ENCODE measurements at regions not wholly inside any gene's neighbourhood (a gene's known extent, or its start where the extent isn't known, plus 50 kb on each side); places are given as distances from the start of the nearest gene placed in this dataset.

DNA sequence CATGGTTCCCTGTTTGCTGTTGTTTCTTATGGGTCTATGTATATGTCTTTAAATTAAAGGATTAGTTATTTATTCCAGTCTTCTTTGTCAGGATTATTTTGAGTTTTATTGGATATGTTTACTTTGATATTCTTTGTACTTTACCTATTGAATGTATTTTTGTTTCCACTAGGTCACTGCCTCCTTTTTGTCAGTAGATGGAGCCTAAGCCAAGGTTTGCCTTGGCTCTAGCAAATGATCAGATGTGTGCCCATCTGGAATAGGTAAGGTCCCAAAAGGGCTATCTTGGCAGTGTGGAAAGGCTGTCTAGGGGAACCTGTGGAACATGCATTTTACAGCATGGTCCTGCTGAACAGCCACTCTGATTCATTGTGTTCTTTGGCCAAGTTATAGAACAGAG lies 337.3 kb upstream of the GHITM start:
- no peak for FAIRE-seq

DNA sequence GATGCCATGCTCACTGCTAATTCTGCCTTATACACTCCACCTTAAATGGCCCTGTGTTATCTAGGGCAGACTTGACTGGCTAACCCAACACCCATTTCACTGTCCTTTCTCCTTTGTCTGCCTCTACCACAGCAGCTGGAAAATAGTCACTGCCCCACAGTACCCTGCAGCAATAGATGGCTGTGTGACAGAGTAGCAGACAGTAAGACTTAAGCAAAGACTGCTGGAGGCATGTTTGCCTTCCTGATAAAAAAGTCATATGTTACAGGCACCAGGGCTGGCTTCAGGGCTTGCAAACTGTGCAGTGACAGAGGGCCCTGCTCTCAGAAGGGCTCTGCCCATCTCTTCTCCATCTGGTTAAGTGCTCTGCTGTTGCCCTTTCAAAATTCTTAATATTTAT lies 332.6 kb upstream of the GHITM start:
- no peak for FAIRE-seq

DNA sequence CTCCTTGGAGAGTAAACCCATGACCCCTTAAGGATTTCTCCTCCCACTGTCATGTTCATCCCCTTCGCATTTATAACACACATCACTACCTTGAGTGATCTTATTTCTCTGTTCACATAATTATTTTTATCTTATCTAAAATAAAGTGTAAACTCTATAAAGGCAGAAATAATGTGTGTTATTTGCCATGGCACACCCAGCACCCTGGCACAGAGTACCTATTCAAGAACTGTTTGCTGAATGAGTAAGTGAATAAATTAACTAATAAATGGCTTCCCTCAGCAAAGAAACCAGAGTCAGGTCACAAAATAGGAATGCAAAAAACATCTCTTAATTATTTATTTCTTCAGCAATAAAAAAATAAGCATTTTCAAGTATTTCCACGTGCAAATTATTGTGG lies 330.3 kb upstream of the GHITM start:
- FAIRE-seq: no peak

DNA sequence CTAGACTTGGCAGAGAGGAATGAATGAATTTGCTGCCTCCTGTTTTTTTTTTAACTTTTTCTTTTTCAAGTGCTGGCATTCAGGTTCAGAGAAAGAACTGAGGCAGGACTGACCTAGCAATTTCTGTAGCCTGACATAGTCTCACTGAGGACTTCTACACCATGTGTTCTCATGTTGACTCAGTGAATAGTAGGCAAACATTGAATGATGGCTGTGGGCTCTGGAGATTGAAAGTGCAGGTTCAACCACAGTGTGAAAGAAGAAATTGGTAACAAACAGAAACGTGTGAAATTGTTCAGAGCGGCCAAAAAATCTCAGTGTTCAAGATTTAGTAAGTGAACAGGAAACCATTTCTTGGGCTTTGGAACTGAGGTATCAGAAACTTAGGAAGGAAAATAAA lies 322.4 kb upstream of the GHITM start:
- no peak for FAIRE-seq

DNA sequence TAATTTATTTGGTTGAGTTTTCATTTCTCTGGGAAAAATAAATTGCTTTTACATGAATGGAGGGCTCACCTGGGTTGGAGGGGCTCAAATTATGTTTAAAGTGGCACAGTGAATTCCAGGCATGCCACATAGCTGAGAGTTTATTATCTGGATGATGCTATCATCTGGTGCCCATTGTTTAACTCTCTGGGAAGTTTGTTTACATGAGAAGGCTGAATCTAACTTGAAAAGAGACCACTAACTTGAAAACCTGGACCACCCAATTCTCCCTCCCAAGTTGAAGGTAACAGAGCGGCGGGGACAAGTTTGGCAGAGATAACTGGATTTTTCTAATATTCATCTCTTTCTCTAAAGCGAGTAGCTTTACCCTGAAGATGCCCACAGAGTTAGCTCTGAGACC lies 321.5 kb upstream of the GHITM start:
- FAIRE-seq: no peak

DNA sequence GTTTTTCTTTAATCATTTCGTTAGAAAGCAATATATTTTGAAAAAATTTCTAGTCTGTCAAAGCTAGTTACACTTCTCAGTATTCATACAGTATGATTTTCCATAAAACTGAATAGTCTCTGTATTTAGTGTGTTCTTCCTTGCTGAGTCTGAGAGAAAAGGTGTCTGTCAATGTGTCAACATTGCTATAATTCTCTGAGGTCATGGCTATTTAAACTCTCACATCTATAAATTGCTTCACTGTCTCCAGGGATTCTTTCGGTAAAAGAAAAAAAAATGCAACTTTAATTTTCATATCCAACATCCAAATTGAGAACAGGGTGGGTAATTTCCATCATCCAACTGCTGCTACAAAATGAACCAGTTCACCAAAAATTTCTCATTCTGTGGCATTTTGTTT lies 319.7 kb upstream of the GHITM start:
- no peak for FAIRE-seq

DNA sequence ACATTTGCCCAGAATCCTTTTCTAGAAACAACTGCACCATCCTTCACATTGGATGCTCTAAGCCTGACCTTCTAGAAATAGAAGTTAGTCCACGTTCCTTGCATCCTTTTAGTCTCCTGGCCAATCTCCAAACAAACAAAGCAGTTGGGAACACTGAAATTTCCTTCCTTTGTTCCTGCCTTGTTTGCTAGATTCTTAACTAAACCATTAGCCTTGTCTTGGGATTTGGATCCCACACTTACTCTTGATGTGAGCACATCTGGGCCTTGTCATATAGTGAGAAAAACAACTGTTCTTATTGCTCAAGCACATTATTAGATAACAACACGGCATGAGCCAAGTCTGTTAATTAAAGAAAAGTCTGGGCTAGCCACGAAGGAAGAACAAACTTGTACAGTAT lies 319.3 kb upstream of the GHITM start:
- no peak for FAIRE-seq

DNA sequence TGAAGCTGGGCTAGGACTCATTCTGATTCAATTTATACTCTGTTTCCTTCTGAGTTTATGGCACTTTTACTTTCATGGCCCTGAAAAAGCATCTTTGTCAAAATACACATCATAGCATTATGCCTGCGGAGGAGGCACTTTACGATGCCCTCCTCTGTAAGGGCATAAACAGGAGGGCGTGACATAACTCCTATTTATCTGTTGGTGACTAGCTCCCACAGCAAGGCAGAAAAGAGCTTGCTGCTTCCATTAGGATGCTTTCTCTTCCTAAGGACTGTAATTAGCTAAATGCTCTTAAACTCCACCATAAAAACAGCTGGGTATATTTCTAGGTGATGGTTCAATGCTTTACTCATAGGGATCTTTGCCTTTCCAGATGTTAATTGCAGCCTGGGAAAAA lies 315.2 kb upstream of the GHITM start:
- FAIRE-seq: no peak

DNA sequence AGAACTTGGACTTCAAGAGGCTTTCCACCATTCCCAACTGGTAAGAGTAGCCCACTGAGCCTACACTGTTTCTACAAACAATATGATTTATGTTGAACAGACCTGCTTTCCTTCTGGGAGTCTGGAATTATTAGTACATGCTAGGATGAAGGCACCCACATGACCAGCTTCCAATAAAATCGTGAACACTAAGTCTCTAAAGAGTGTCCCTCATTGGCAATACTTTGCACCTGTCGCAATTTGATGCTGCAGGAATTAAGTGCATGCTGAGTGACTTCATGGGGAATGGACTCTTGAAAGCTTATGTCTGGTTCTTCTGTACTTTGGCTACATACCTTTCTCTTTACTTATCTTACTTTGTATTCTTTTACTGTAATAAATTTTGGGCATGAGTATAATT lies 305.2 kb upstream of the GHITM start:
- FAIRE-seq: no peak

DNA sequence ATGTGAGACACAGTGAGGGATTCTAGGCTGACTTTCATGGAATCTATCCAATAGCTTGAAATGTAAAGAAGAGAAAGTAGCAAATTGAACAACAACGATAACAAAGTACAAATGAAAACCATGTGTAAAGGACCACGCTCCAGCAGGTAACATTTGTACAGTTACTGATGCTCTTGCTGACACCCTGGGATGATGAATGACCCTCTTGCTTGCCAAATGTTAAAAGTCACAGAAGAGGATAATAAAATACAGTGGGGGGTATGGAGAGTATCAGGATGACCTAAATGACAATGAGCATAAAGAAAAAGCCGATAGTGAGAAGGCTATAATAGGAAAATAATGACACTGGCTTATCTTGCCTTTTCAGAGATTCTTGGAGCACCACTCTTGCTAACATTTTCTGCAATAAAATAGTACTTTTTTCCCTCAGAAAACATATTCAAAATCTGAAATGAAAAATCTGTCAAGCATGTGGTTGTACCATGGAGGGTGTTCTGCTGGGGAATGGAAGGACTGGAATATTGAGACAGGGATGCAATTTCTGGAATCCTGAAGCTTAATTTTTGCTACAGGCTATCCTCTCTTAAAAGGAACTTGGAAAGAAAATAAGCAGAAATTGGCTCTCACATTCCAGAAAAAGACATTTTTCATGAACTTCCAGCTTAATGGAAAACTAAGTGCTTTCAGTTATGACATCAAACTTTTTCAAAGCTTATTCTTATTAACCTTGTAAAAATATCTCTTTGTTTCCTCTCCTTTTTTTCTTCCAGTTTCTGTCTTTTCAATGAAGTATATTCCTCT lies 303.2 kb upstream of the GHITM start:
- no peak for FAIRE-seq

DNA sequence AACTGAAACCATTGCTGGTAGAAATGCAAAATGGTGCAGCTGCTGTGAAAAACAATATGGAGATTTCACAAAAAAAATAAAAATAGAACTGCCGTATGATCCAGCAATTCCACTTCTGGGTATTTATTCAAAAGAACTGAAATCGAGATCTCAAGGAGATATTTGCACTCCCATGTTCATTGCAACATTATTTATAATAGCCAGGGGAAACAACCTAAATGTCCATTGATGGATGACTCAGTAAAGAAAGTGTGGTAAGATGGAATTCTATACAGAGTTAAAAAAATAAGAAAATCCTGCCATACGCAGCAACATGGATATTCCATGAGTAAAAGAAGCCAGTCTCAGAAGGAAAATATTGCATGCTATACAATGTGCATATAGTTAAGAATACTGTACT lies 290.6 kb upstream of the GHITM start:
- no peak for FAIRE-seq

DNA sequence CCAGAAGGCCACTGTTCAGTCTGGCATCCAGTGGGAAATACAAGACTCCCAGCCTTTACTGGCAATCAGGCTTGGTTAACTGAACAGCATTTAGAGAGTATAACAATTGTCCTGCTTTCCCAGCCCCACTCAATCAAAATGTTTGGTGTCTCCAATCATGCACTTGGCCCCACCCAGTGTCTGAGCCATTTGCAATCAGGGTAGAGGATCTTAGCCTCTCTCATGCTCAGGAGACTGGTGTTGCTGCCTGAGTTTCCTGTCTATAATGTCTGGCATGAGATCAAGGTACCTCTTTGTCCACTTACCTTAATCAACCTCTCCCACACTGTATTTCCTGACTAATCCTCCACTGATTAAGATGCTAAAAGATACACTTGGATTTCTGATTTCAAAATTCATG lies 290.2 kb upstream of the GHITM start:
- FAIRE-seq: no peak

DNA sequence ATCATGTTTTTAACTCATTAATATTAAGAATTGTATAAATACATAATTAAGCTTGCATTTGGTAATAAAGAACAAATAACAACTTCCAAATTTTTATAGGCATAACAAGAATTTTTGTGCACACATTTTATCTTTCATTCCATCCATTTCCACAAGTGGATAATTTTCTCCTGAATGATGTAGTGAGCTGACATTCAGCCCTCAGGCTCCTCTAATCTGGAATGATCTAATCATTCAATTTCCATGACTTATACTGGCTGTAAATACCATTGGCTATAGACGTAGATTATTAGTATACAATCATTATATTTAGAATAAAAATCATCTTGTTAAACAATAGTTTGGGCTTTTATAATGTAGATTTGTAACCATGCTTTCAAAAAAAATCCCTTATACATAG lies 287.2 kb upstream of the GHITM start:
- FAIRE-seq: no peak

DNA sequence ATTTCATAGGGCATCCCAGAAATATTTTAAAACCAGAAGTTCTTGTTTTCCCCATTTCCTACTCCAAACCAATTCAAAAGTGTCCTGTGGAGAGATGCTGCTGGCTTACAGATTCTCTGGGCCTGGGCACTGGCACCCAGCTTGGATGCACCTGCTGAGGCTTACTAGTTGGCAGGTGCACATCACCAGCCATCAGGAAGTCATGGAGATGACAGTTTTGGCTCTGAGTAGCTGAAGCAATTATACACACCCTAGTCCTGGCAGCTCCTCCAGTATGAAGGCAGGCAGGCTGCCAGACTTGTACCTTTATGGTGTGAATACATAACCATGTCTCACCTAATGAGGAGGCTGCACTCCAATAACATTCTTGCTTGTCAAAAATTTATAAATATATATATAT lies 276.6 kb upstream of the GHITM start:
- FAIRE-seq: no peak

DNA sequence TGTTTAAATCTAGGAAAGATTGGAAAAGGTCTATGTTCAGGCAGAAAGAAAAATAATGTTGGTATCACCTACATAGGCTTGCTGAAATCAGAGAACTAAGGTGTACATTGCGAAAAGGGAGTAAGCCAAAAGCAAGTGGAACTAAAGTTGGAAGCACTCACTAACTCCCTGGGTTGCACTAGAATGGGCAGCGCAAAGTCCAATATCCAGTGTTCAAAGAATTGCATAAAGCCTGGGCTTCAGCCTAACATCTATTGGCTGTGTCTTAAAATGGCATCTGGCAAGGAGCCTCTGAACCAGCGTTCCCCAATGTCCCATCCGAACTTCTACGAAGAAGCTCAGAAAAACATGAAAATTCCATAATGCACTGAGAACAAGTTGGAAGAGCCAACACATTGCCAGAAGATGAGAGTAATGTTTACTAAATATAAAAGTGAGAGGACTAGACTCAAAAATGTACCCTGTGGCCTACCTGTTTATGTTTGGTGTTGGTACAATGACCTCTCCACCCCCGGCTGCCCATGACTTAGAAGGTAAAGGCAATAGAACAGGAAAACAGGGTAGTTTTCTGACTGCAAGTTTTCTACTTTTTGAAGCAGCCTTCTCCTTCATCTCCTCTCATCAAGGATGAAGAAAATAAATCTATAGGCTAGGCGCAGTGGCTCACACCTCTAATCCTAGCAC lies 275.9 kb upstream of the GHITM start:
- no peak for FAIRE-seq

DNA sequence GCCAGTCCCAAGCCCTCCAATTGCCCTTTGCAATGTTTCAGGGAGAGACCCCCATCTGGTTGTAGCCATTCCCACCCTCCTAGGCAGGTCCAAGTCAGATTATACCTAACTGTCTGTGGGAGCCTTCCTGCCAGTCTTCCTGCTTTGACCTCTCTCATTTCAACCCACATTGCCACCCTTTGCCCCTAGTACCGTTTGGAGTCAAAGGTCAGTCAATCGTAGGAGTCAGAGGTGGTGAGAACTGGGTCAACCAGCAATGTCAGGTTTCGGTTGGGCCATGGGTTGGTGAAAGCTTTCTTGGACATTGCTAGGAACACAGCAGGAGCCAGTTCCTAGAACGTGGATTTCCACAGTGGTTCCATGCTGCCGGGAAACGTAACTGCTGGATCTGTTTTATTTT lies 269.4 kb upstream of the GHITM start:
- FAIRE-seq: no peak

DNA sequence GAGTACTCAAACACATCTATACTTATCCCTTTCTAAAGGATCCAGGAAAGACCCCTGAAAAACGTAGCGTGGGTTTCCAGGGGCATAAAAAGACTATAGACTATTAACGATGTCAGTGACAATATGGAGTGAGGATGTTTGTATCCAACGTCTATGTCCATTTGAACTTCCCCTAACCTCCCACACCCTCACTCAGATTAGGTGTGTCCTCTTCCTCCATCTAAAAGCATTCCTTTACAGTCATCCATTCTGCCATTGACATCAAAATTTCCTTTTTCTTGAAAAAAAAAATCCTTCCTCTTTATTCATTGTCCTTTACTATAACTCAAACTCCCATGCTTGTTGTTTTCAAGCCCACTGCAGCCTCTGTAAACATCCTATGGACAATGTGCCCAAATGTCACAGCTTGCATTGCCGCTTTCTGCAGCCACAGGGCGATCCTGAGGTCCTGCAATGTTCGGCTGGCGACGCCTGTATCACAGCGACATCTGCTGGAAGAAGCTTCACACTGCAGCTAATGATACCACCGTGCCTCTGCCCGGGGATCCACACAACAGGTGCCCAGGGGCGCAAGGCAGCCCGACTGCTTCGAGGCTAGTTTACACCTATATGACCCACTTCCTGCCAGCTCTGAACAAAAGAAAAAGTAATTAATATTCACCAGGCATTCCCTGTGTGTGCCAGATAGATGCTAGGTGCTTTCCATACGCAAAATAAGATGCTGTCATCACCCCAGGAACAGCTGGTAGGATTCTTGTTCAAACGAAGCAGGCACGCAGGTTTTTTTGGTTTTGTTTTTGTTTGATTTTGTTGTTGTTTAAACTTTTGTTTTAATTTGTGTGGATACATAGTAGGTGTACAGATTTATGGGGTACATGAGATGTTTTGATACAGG lies 267.9 kb upstream of the GHITM start:
- no peak for FAIRE-seq

DNA sequence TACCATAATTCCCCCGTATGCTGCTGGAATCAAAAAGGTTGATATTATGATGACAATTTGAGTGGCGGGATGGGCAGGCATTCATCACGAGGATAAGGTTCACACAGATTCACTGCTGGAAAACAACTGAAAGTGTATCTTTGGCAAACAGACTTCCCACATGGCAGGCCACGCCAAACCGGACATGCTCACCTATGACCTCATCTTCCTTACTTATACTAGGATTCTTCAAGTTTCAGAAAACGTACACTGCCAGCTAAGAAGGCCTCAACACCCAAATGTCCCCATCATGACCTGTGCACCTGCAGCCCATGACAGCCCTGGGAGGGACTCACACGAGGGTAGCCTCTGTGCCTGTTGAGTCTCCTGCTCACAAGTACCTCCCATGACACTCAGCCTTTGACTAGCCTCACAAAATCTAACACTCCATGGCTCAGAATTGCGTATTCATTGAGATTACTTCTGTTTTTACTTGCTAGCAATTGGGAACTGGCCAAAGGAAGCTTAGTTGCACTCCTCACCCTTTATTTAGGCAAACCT lies 259.0 kb upstream of the GHITM start:
- FAIRE-seq: no peak

DNA sequence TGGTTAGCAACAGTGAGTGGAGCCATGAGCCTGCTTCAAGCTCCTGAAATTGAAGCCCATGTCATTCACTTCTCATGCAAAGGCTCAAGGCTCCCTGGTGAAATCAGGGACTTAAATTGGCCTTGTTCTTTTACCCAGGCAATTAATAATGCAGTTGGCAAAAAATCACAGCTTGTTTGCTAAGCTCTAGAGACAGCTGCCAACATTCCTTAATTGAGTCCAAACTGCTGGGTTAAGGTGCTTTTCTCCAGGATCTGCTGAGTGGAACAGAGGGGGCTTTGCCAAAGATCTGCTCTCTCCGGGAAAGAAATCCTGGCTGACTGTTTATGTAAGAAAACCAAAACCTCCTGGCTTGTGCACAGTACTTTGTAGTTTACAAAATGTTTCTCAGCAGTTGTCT lies 257.6 kb upstream of the GHITM start:
- no peak for FAIRE-seq

DNA sequence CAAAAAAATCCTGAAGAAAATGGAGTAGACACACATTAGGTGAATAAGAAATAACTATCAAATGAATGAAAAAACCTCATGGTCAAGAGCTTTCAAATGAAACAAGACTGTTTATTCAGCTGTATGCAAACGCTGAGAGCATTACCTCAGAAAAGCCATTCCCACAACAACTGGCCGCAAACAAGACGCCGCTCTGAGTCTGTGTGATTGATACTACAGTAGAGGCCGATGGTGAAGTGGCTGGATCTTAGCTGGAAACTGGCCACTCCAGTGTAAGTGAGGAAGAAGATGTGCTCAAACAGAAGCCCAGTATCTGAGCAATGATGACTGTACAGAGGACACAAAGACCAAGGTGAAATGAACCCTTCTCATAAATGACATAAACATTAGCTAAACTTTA lies 252.4 kb upstream of the GHITM start:
- FAIRE-seq: no peak

DNA sequence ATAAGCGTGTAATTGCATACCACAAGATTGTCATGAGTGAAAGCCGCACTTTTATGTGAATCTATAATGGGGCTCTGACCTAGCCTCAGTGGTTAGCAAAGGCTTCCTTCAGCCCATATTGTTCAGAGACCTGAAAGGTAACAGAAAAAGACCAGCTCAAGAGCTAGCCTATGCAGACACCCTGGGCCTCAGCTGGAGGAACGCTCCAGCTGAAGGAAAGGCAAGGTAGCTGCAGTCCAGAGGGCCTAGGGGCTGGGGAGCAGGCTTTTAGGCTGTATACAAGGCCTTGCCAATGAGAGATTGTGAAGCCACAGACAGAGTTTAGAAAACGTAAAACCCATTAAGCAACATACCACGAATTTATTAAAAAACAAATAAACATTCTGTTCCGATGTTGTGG lies 246.6 kb upstream of the GHITM start:
- FAIRE-seq: no peak

DNA sequence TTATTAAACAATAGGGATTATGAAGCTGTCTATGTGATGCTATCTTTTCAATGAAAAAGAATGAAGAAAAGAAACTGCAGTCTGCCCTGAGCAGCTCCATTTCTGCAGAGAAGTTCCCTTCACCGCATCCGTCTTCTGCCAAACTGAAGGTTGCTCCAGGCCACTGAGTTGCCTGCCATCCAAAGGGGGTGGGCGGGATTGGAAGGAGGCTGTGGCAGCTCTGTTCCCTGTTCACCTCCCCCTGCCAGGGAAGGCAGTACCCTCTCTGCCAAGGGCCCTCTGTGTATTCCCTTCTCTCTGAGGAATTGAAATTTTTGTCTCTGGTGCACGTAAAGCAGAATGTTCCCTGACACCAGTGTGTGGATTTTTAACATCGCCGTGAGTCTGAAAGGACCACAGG lies 243.1 kb upstream of the GHITM start:
- no peak for FAIRE-seq

DNA sequence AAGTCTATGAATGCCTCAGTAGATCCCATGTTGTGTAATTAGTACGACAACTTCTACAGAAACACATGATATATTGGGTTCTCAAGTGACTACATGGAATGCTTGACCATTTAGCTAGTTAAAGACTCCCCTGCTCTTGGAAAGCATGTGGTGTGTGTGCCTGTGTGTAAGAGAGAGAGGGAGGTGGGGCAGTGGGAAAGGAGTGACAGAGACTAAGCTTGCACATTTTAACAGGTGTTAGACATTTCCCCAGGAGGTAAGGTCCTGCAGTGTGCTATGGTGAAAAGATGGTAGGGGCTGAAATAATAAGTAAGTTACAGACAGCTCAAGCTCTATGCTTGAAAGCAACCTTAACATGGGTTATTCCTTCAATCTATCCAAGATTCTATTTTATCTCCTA lies 241.7 kb upstream of the GHITM start:
- FAIRE-seq: no peak

DNA sequence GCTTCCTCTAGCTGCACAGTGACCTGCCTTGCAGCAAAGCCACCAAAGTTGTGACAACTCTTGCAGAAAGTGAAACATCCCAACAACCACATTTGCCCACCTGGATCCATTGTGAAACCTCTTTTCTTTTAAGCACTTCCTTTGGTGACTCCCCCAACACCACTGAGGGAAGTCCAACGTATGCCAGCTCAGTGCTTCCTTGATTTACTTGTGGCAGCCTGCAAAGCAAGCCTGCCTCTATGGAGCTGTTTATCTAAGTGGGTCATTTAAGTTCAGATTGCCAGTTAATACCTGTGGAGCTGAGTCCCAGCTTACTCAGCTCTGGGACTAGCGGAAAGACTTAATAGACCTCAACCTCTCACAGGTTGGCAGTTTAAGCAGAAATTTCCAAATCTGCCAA lies 230.8 kb upstream of the GHITM start:
- FAIRE-seq: no peak

All from islet of Langerhans (tissue), 1 donor.